DND-41 (cell line): ENCODE measurements at regions not wholly inside any gene's neighbourhood (a gene's known extent, or its start where the extent isn't known, plus 50 kb on each side); places are given as distances from the start of the nearest gene placed in this dataset.

Experiments
- ATAC-seq: fragments of 200-7000 bp; cut with Tn5 transposase; 3 replicates; pipeline ENCODE4 v1.9.1; 2021; ENCODE audit warnings: low read depth; ENCODE audit not compliant: insufficient read depth
- DNase-seq: peaks from one replicate; pipeline ENCODE4 v3.0.0-alpha.2; 2020
- H2AFZ ChIP-seq: 2 replicates; pipeline ENCODE4 v1.6.0; 2012; ENCODE audit warnings: low read depth, low read length
- H3K27ac ChIP-seq: 2 replicates; pipeline ENCODE4 v1.5.1; 2012; ENCODE audit warnings: low read length, inconsistent platforms
- H3K27me3 ChIP-seq: fragments of 200-600 bp; sonication (generic); 2 replicates; pipeline ENCODE4 v1.6.0; 2012; ENCODE audit warnings: low read length, mild to moderate bottlenecking, inconsistent platforms; ENCODE audit not compliant: insufficient read depth, poor library complexity
- H3K36me3 ChIP-seq: 2 replicates; pipeline ENCODE4 v1.5.1; 2012; ENCODE audit warnings: low read length, inconsistent platforms; ENCODE audit not compliant: insufficient read depth
- H3K4me1 ChIP-seq: 2 replicates; pipeline ENCODE4 v1.5.1; 2012; ENCODE audit warnings: mild to moderate bottlenecking, low read length; ENCODE audit not compliant: insufficient read depth
- H3K4me2 ChIP-seq: 2 replicates; pipeline ENCODE4 v1.6.0; 2012; ENCODE audit warnings: mild to moderate bottlenecking, moderate library complexity, low read length, inconsistent platforms; ENCODE audit not compliant: insufficient read depth
- H3K4me3 ChIP-seq, 2 experiments: fragments of 200-600 bp in 1 of 2; shearing (Covaris generic) in 1 of 2; 2 replicates each; pipeline ENCODE4 v1.5.1; 2012 to 2016; ENCODE audit warnings: inconsistent platforms in 2 of 2, low read length in 2 of 2, mild to moderate bottlenecking in 2 of 2, low read depth in 1 of 2, moderate library complexity in 1 of 2
- H3K79me2 ChIP-seq: 2 replicates; pipeline ENCODE4 v1.6.0; 2012; ENCODE audit warnings: low read length, inconsistent platforms; ENCODE audit not compliant: insufficient read depth
- H3K9ac ChIP-seq: 2 replicates; pipeline ENCODE4 v1.6.0; 2012; ENCODE audit warnings: low read depth, mild to moderate bottlenecking, inconsistent platforms, low read length, moderate library complexity
- H3K9me3 ChIP-seq: 2 replicates; pipeline ENCODE4 v1.5.1; 2012; ENCODE audit warnings: low read length, moderate library complexity, mild to moderate bottlenecking, inconsistent platforms; ENCODE audit not compliant: insufficient read depth, severe bottlenecking
- H4K20me1 ChIP-seq: 2 replicates; pipeline ENCODE4 v1.6.0; 2012; ENCODE audit warnings: low read length; ENCODE audit not compliant: insufficient read depth
- CTCF ChIP-seq: IDR thresholded peaks from 2 replicates; pipeline ENCODE4 v1.5.1; 2012; ENCODE audit warnings: borderline replicate concordance, low read length, moderate library complexity, mild to moderate bottlenecking; ENCODE audit not compliant: poor library complexity, severe bottlenecking; ENCODE audit errors: extremely low read depth
- EZH2 ChIP-seq: IDR thresholded peaks from 3 replicates; pipeline ENCODE4 v1.6.1; 2012; ENCODE audit warnings: borderline replicate concordance, low read depth, mild to moderate bottlenecking, moderate library complexity, low read length, inconsistent platforms; ENCODE audit not compliant: severe bottlenecking

GRCh38 chr7:70907259-70908247, 224.4 kb upstream of the GALNT17 start:
- H3K36me3 ChIP-seq = no peaks in the 10 kb centered on the region
- H3K4me1 ChIP-seq = no peaks in the 10 kb centered on the region
- H3K9me3 ChIP-seq = no peaks in the 10 kb centered on the region
- no peaks in the 10 kb centered on the region for H3K79me2 ChIP-seq
- no peak overlapping the region for H3K9ac ChIP-seq
- no peaks in the 10 kb centered on the region for H3K27me3 ChIP-seq
- H3K27ac ChIP-seq = no peak overlapping the region
- H4K20me1 ChIP-seq = no peaks in the 10 kb centered on the region
- DNase-seq = no peak
- H3K4me2 ChIP-seq = no peak overlapping the region
- no peak for ATAC-seq
- no peak overlapping the region for H2AFZ ChIP-seq
- H3K4me3 ChIP-seq = no peak overlapping the region
- no peak for TF ChIP-seq EZH2

- no peak for DNase-seq
- no peaks in the 10 kb centered on the region for H3K27me3 ChIP-seq
- no peak overlapping the region for H2AFZ ChIP-seq
- no peaks in the 10 kb centered on the region for H3K4me1 ChIP-seq
- H3K4me3 ChIP-seq = no peak overlapping the region
- H3K79me2 ChIP-seq = no peaks in the 10 kb centered on the region
- H3K9me3 ChIP-seq = no peaks in the 10 kb centered on the region
- no peak overlapping the region for H3K27ac ChIP-seq
- no peaks in the 10 kb centered on the region for H3K36me3 ChIP-seq
- ATAC-seq = no peak
- no peak for TF ChIP-seq EZH2
- TF ChIP-seq CTCF = no peak
- H3K4me2 ChIP-seq = no peak overlapping the region
- no peak overlapping the region for H3K9ac ChIP-seq
- H4K20me1 ChIP-seq = no peaks in the 10 kb centered on the region
These were observed 218.0 kb upstream of the GALNT17 start for GRCh38 chr7:70913924-70914323.

- H3K9me3 ChIP-seq = no peaks in the 10 kb centered on the region
- DNase-seq = no peak
- H3K4me3 ChIP-seq = no peak overlapping the region
- no peaks in the 10 kb centered on the region for H4K20me1 ChIP-seq
- H2AFZ ChIP-seq = no peak overlapping the region
- no peaks in the 10 kb centered on the region for H3K36me3 ChIP-seq
- no peak overlapping the region for H3K4me2 ChIP-seq
- H3K79me2 ChIP-seq = no peaks in the 10 kb centered on the region
- ATAC-seq = no peak
- TF ChIP-seq EZH2 (no peak), CTCF (no peak)
- H3K9ac ChIP-seq = no peak overlapping the region
- no peaks in the 10 kb centered on the region for H3K27me3 ChIP-seq
- H3K27ac ChIP-seq = no peak overlapping the region
- no peaks in the 10 kb centered on the region for H3K4me1 ChIP-seq
These were observed 216.9 kb upstream of the GALNT17 start for GRCh38 chr7:70915067-70915466.

- H3K4me2 ChIP-seq = no peak overlapping the region
- no peak overlapping the region for H3K9ac ChIP-seq
- H3K27me3 ChIP-seq = no peaks in the 10 kb centered on the region
- no peak overlapping the region for H3K4me3 ChIP-seq
- DNase-seq = no peak
- H3K4me1 ChIP-seq = no peaks in the 10 kb centered on the region
- H3K79me2 ChIP-seq = no peaks in the 10 kb centered on the region
- H4K20me1 ChIP-seq = no peaks in the 10 kb centered on the region
- no peaks in the 10 kb centered on the region for H3K36me3 ChIP-seq
- H3K27ac ChIP-seq = no peak overlapping the region
- TF ChIP-seq EZH2 (no peak), CTCF (no peak)
- no peak overlapping the region for H2AFZ ChIP-seq
- H3K9me3 ChIP-seq = no peaks in the 10 kb centered on the region
- no peak for ATAC-seq
These were observed 212.4 kb upstream of the GALNT17 start for GRCh38 chr7:70919481-70920073.
